ENCODE measurements at regions not wholly inside any gene's neighbourhood (a gene's known extent, or its start where the extent isn't known, plus 50 kb on each side); places are given as distances from the start of the nearest gene placed in this dataset.

GRCh38 chr3:72426618-72427397 is 421.4 kb downstream of the SHQ1 start:
- DNase-seq: no peak

- no peak for DNase-seq
These were observed 424.6 kb downstream of the SHQ1 start for GRCh38 chr3:72423643-72424042.

- DNase-seq: no peak
These were observed 426.5 kb downstream of the SHQ1 start for GRCh38 chr3:72421786-72422185.

- DNase-seq: no peak
These were observed 427.1 kb downstream of the SHQ1 start for GRCh38 chr3:72421126-72421525.

- no peak for DNase-seq
These were observed 429.4 kb downstream of the SHQ1 start for GRCh38 chr3:72418856-72419255.

GRCh38 chr3:72418244-72418643 is 430.0 kb downstream of the SHQ1 start:
- no peak for DNase-seq

GRCh38 chr3:72414481-72415016 is 433.7 kb downstream of the SHQ1 start:
- DNase-seq: no peak

GRCh38 chr3:72413228-72413627 is 435.0 kb downstream of the SHQ1 start:
- DNase-seq: no peak

GRCh38 chr3:72412340-72412956 is 435.8 kb downstream of the SHQ1 start:
- DNase-seq: no peak

GRCh38 chr3:72411843-72412242 is 436.4 kb downstream of the SHQ1 start:
- DNase-seq: no peak

- no peak for DNase-seq
These were observed 437.1 kb downstream of the SHQ1 start for GRCh38 chr3:72411126-72411525.

- no peak for DNase-seq
These were observed 439.1 kb downstream of the SHQ1 start for GRCh38 chr3:72408983-72409779.

GRCh38 chr3:72407766-72408165 is 440.5 kb downstream of the SHQ1 start:
- DNase-seq: no peak

- no peak for DNase-seq
These were observed 442.2 kb downstream of the SHQ1 start for GRCh38 chr3:72405943-72406566.

- DNase-seq: no peak
These were observed 447.2 kb downstream of the SHQ1 start for GRCh38 chr3:72401005-72401545.

- DNase-seq: no peak
These were observed 449.5 kb downstream of the SHQ1 start for GRCh38 chr3:72398781-72399180.

- DNase-seq: no peak
These were observed 450.7 kb downstream of the SHQ1 start for GRCh38 chr3:72397586-72397985.

GRCh38 chr3:72396899-72397298 is 451.3 kb downstream of the SHQ1 start:
- no peak for DNase-seq

GRCh38 chr3:72395776-72396311 is 452.4 kb downstream of the SHQ1 start:
- DNase-seq: no peak

GRCh38 chr3:72393455-72393854 is 454.8 kb downstream of the SHQ1 start:
- no peak for DNase-seq

GRCh38 chr3:72391659-72392058 is 456.6 kb downstream of the SHQ1 start:
- no peak for DNase-seq

- no peak for DNase-seq
These were observed 457.4 kb downstream of the SHQ1 start for GRCh38 chr3:72390841-72391240.

- no peak for DNase-seq
These were observed 459.6 kb downstream of the SHQ1 start for GRCh38 chr3:72388644-72389043.
